Nephron (organoid): ENCODE measurements at regions not wholly inside any gene's neighbourhood (a gene's known extent, or its start where the extent isn't known, plus 50 kb on each side); places are given as distances from the start of the nearest gene placed in this dataset.
"Not testable (repeated sequence)": the region's sequence is repeated elsewhere in the genome, so short reads cannot be mapped to it uniquely, and the experiment has no call there.

Source experiments
- H3K27ac Mint-ChIP-seq, 3 experiments: 2 replicates each; pipeline ENCODE4 v1.8.0; 2020; ENCODE audit warnings: mixed read lengths in 3 of 3, mild to moderate bottlenecking in 2 of 3, moderate library complexity in 1 of 3
- H3K27me3 Mint-ChIP-seq: 2 replicates; pipeline ENCODE4 v1.8.0; 2021; ENCODE audit warnings: low read depth, mild to moderate bottlenecking, moderate library complexity, mixed read lengths
- H3K36me3 Mint-ChIP-seq: 2 replicates; pipeline ENCODE4 v1.8.0; 2020; ENCODE audit warnings: low read depth, mixed read lengths
- H3K4me1 Mint-ChIP-seq: 2 replicates; pipeline ENCODE4 v1.8.0; 2020; ENCODE audit warnings: mixed read lengths
- H3K4me3 Mint-ChIP-seq, 3 experiments: 2 replicates each; pipeline ENCODE4 v1.8.0; 2020; ENCODE audit warnings: mild to moderate bottlenecking in 3 of 3, mixed read lengths in 3 of 3, moderate library complexity in 2 of 3
- H3K9me3 Mint-ChIP-seq: 2 replicates; pipeline ENCODE4 v1.8.0; 2020; ENCODE audit warnings: mixed read lengths
- CTCF ChIP-seq, 3 experiments: fragments of 200-600 bp; sonication (generic); IDR thresholded peaks; one replicate each; pipeline ENCODE4 v1.5.0; 2021; ENCODE audit warnings: antibody characterized with exemption in 3 of 3; ENCODE audit not compliant: unreplicated experiment in 3 of 3

DNA sequence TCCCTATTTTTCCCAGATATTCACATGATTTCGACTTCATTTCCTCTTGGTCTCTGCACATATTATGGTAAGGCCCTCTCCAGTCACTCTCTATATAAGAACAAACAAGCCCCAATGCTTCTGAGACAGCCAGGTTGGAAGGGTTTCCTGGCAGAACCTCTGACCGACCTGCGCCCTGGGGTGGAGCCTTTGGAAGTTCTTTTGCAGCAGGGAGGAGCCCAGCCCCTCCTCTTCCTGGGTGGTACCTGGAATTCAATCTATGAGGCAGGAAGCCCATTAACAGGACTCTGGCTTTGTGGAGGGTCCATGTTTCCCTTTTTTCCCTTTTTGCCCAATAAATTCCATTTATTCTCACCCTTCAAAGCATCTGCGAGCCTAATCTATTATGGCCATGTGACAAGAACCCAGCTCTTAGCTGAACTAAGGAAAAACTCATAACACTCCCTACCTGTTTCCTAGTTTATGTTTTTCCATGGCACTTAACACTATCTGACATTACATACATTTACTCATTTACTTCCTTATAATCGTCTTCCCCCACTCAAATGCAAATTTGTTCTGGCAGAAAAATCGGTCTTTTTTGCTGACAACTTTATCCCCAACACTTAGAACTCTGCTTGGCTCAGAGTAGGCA lies 92.5 kb upstream of the FRMD4A start:
- Mint-ChIP-seq H3K9me3 (peaks cover 14% of the 10 kb centered on the region), H3K36me3 (no peaks in the 10 kb centered on the region), H3K27me3 (peaks cover 4% of the 10 kb centered on the region), H3K27ac (no peak overlapping the region), H3K4me3 (no peak overlapping the region), H3K4me1 (peaks cover 7% of the 10 kb centered on the region)
- no peak for TF ChIP-seq CTCF (IDR thresholded peaks at IDR 0.05; ENCODE audit: unreplicated experiment in 3 of 3)

DNA sequence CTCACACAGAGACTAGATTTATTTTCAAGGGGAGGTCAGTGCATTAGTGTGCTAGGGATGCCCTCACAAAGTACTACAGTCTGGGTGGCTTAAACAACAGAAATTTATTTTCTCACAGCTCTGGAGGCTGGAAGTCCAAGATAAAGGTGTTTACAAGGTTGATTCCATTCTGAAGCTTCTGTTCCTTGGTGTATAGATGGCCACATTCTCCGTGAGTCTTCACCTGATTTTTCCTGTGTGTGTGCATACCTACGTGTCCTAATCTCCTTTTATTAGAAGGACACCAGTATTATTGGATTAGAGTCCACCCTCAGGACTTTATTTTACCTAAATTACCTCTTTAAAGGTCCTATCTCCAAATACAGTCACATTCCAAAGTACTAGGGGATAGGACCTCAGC lies 91.7 kb upstream of the FRMD4A start:
- TF ChIP-seq CTCF (IDR thresholded peaks at IDR 0.05; ENCODE audit: unreplicated experiment in 3 of 3) = no peak
- H3K27me3 Mint-ChIP-seq = peaks cover 4% of the 10 kb centered on the region
- H3K4me3 Mint-ChIP-seq = no peak overlapping the region
- H3K4me1 Mint-ChIP-seq = peaks cover 7% of the 10 kb centered on the region
- H3K36me3 Mint-ChIP-seq = no peaks in the 10 kb centered on the region
- H3K9me3 Mint-ChIP-seq = peaks cover 12% of the 10 kb centered on the region
- H3K27ac Mint-ChIP-seq = no peak overlapping the region

GRCh38 chr10:14421941-14422340 lies 91.2 kb upstream of the FRMD4A start:
- Mint-ChIP-seq H3K36me3 (no peaks in the 10 kb centered on the region), H3K4me3 (no peak overlapping the region), H3K27ac (no peak overlapping the region), H3K9me3 (peaks cover 7% of the 10 kb centered on the region), H3K27me3 (peaks cover 4% of the 10 kb centered on the region), H3K4me1 (peaks cover 7% of the 10 kb centered on the region)
- TF ChIP-seq CTCF (IDR thresholded peaks at IDR 0.05; ENCODE audit: unreplicated experiment in 3 of 3) = no peak

DNA sequence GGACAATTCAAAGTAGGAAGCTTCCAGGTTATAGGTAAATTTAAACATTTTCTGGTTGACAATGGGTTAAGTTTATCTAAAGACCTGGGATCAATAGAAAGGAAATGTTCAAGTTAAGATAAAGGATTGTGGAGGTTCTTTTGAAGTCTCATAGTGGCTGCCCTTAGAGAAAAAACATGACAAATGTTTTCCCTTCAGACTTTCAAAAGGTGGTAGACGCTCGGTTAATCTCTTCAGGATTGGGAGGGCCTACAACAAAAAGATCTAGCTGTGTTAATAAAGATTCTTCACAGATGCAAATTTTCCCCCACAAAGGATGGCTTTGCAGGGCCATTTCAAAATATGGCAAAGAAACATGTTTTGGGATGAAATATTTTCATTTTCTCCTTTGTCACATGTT lies 86.6 kb upstream of the FRMD4A start:
- not testable (repeated sequence) for H3K27ac Mint-ChIP-seq, H3K36me3 Mint-ChIP-seq, H3K4me1 Mint-ChIP-seq, H3K27me3 Mint-ChIP-seq, H3K4me3 Mint-ChIP-seq, H3K9me3 Mint-ChIP-seq

DNA sequence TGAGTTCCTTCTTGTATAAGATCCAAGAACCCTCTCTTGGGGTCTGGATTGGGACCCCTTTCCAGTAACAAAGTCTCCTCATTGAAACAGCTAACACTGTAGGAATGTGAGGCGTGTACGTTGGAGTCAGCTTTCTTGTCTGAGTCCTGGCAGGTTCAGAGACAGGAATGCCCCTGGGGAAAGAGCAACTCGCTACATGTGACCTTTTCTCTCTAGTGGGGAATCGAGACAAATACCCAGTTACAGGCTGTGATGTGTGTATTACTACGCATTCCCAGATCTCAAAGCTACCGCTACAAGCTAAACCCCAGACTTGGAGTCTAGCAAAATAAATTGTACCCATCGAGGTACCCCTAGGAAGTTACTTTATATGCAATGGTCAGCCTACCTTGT lies 85.6 kb upstream of the FRMD4A start:
- no peak for TF ChIP-seq CTCF (IDR thresholded peaks at IDR 0.05; ENCODE audit: unreplicated experiment in 3 of 3)
- peaks cover 8% of the 10 kb centered on the region for H3K4me1 Mint-ChIP-seq
- H3K9me3 Mint-ChIP-seq = no peaks in the 10 kb centered on the region
- H3K27me3 Mint-ChIP-seq = no peaks in the 10 kb centered on the region
- H3K4me3 Mint-ChIP-seq = no peak overlapping the region
- no peaks in the 10 kb centered on the region for H3K36me3 Mint-ChIP-seq
- no peak overlapping the region for H3K27ac Mint-ChIP-seq

GRCh38 chr10:14415676-14416307 lies 85.1 kb upstream of the FRMD4A start:
- peaks cover 4% of the 10 kb centered on the region for H3K27me3 Mint-ChIP-seq
- H3K4me3 Mint-ChIP-seq = no peak overlapping the region
- no peak overlapping the region for H3K27ac Mint-ChIP-seq
- H3K36me3 Mint-ChIP-seq = no peaks in the 10 kb centered on the region
- TF ChIP-seq CTCF (IDR thresholded peaks at IDR 0.05; ENCODE audit: unreplicated experiment in 3 of 3) = no peak
- peaks cover 12% of the 10 kb centered on the region for H3K4me1 Mint-ChIP-seq
- no peaks in the 10 kb centered on the region for H3K9me3 Mint-ChIP-seq
